Suprapubic skin (tissue), 4 donors: ENCODE measurements at regions not wholly inside any gene's neighbourhood (a gene's known extent, or its start where the extent isn't known, plus 50 kb on each side); places are given as distances from the start of the nearest gene placed in this dataset.

ENCODE experiments used
- DNase-seq, 2 donors: peaks; one replicate each; pipeline ENCODE4 v3.0.0-alpha.2; 2019; ENCODE audit warnings: low spot score in 2 of 2
- H3K27ac ChIP-seq: fragments of 200-600 bp; sonication (generic); one replicate; pipeline ENCODE4 v1.5.1; 2019
- H3K27me3 ChIP-seq: fragments of 200-600 bp; sonication (generic); one replicate; pipeline ENCODE4 v1.5.1; 2019
- H3K36me3 ChIP-seq: fragments of 200-600 bp; sonication (generic); one replicate; pipeline ENCODE4 v1.5.1; 2019
- H3K4me1 ChIP-seq: fragments of 200-600 bp; sonication (generic); one replicate; pipeline ENCODE4 v1.5.1; 2019
- H3K4me3 ChIP-seq: fragments of 200-600 bp; sonication (generic); one replicate; pipeline ENCODE4 v1.5.1; 2019; ENCODE audit warnings: mild to moderate bottlenecking
- H3K9me3 ChIP-seq: fragments of 200-600 bp; sonication (generic); one replicate; pipeline ENCODE4 v1.5.1; 2019
- CTCF ChIP-seq, 2 donors: fragments of 200-600 bp in 1 of 2; fragments of 450-650 bp in 1 of 2; sonication (generic) in 1 of 2; IDR thresholded peaks; one replicate each; pipeline ENCODE4 v1.5.1; 2016 to 2019; ENCODE audit warnings: antibody characterized with exemption in 2 of 2, mild to moderate bottlenecking in 1 of 2, moderate library complexity in 1 of 2
- EP300 ChIP-seq: sonication (generic); formaldehyde crosslinking; IDR thresholded peaks from one replicate; pipeline ENCODE4 v1.6.1; 2017; ENCODE audit warnings: antibody characterized with exemption
- POLR2A ChIP-seq, 2 donors: fragments of 450-650 bp; IDR thresholded peaks; one replicate each; pipeline ENCODE4 v1.6.1; 2017; ENCODE audit warnings: antibody characterized with exemption in 2 of 2, mild to moderate bottlenecking in 2 of 2, moderate library complexity in 2 of 2
- POLR2AphosphoS5 ChIP-seq, 3 donors: sonication (generic); formaldehyde crosslinking; IDR thresholded peaks; one replicate each; pipeline ENCODE4 v1.6.1; 2017; ENCODE audit warnings: antibody characterized with exemption in 3 of 3
- WGBS: methylation state at CpG from one replicate; pipeline ENCODE4 v1.1.5; 2018; 5-methylcytosine and 5-hydroxymethylcytosine counted together

GRCh38 chr6:74857157-74857556 lies 348.7 kb downstream of the COL12A1 start:
- DNase-seq = no peak
- Histone ChIP-seq H3K4me1 (no peaks in the 10 kb centered on the region), H3K9me3 (no peaks in the 10 kb centered on the region), H3K27ac (no peak overlapping the region), H3K4me3 (no peak overlapping the region), H3K27me3 (no peaks in the 10 kb centered on the region), H3K36me3 (no peaks in the 10 kb centered on the region)
- TF ChIP-seq POLR2AphosphoS5 (IDR thresholded peaks at IDR 0.05) (no peak), CTCF (IDR thresholded peaks at IDR 0.05) (no peak), EP300 (no peak)
- 97% methylated on average over 3 of the region's 3 CpGs for WGBS

GRCh38 chr6:74853991-74854390 lies 351.9 kb downstream of the COL12A1 start:
- Histone ChIP-seq H3K27me3 (no peaks in the 10 kb centered on the region), H3K27ac (no peak overlapping the region), H3K9me3 (no peaks in the 10 kb centered on the region), H3K36me3 (no peaks in the 10 kb centered on the region), H3K4me3 (no peak overlapping the region), H3K4me1 (peaks cover 4% of the 10 kb centered on the region)
- no peak for TF ChIP-seq EP300
- TF ChIP-seq POLR2AphosphoS5 (IDR thresholded peaks at IDR 0.05) = no peak
- TF ChIP-seq CTCF (IDR thresholded peaks at IDR 0.05) = no peak
- TF ChIP-seq POLR2A (IDR thresholded peaks at IDR 0.05) = no peak
- DNase-seq = no peak

- no peak for DNase-seq
- TF ChIP-seq EP300 (no peak), CTCF (IDR thresholded peaks at IDR 0.05) (no peak), POLR2AphosphoS5 (IDR thresholded peaks at IDR 0.05) (no peak), POLR2A (IDR thresholded peaks at IDR 0.05) (no peak)
- Histone ChIP-seq H3K27ac (no peak overlapping the region), H3K27me3 (no peaks in the 10 kb centered on the region), H3K9me3 (no peaks in the 10 kb centered on the region), H3K36me3 (no peaks in the 10 kb centered on the region), H3K4me1 (peaks cover 4% of the 10 kb centered on the region), H3K4me3 (no peak overlapping the region)
- WGBS = 39% methylated on average over 2 of the region's 2 CpGs
Measured at GRCh38 chr6:74851596-74851995, 354.3 kb downstream of the COL12A1 start.

- H3K4me3 ChIP-seq = no peak overlapping the region
- H3K27ac ChIP-seq = no peak overlapping the region
- no peak for DNase-seq
- no peak for TF ChIP-seq POLR2AphosphoS5 (IDR thresholded peaks at IDR 0.05)
- no peak for TF ChIP-seq POLR2A (IDR thresholded peaks at IDR 0.05)
- no peak for TF ChIP-seq CTCF (IDR thresholded peaks at IDR 0.05)
- no peak for TF ChIP-seq EP300
- H3K4me1 ChIP-seq = no peaks in the 10 kb centered on the region
- 67% methylated on average over 3 of the region's 3 CpGs for WGBS
- no peaks in the 10 kb centered on the region for H3K27me3 ChIP-seq
- H3K9me3 ChIP-seq = no peaks in the 10 kb centered on the region
- no peaks in the 10 kb centered on the region for H3K36me3 ChIP-seq
Measured at GRCh38 chr6:74840953-74841352, 364.9 kb downstream of the COL12A1 start.

GRCh38 chr6:74834967-74835366 lies 370.9 kb downstream of the COL12A1 start:
- H3K36me3 ChIP-seq = no peaks in the 10 kb centered on the region
- H3K27me3 ChIP-seq = no peaks in the 10 kb centered on the region
- H3K4me1 ChIP-seq = no peaks in the 10 kb centered on the region
- no peak for DNase-seq
- WGBS = 16% methylated on average over 1 of the region's 1 CpG
- no peak overlapping the region for H3K4me3 ChIP-seq
- TF ChIP-seq EP300 (no peak), POLR2A (IDR thresholded peaks at IDR 0.05) (no peak), POLR2AphosphoS5 (IDR thresholded peaks at IDR 0.05) (no peak), CTCF (IDR thresholded peaks at IDR 0.05) (no peak)
- no peaks in the 10 kb centered on the region for H3K9me3 ChIP-seq
- H3K27ac ChIP-seq = no peak overlapping the region
